Lower lobe of right lung (tissue), 2 donors: ENCODE measurements at regions not wholly inside any gene's neighbourhood (a gene's known extent, or its start where the extent isn't known, plus 50 kb on each side); places are given as distances from the start of the nearest gene placed in this dataset.

ENCODE experiments used
- ATAC-seq, 2 donors: fragments of 200-7000 bp; cut with Tn5 transposase; one replicate each; pipeline ENCODE4 v1.9.1; 2020 to 2022; ENCODE audit warnings: mild to moderate bottlenecking in 2 of 2, moderate library complexity in 2 of 2
- DNase-seq: peaks from one replicate; pipeline ENCODE4 v3.0.0-alpha.2; 2020
- H3K27ac ChIP-seq: fragments of 200-600 bp; one replicate; pipeline ENCODE4 v1.8.0; 2022
- H3K27me3 ChIP-seq: fragments of 200-600 bp; one replicate; pipeline ENCODE4 v1.8.0; 2022; ENCODE audit warnings: low read depth
- H3K36me3 ChIP-seq: fragments of 200-600 bp; one replicate; pipeline ENCODE4 v1.8.0; 2022; ENCODE audit warnings: mild to moderate bottlenecking
- H3K4me1 ChIP-seq: fragments of 200-600 bp; one replicate; pipeline ENCODE4 v1.8.0; 2022
- H3K4me3 ChIP-seq: fragments of 200-600 bp; one replicate; pipeline ENCODE4 v1.8.0; 2022; ENCODE audit warnings: mild to moderate bottlenecking
- H3K9me3 ChIP-seq: fragments of 200-600 bp; one replicate; pipeline ENCODE4 v1.8.0; 2022
- CTCF ChIP-seq: fragments of 200-600 bp; IDR thresholded peaks from one replicate; pipeline ENCODE4 v1.8.0; 2022; ENCODE audit warnings: antibody characterized with exemption, mild to moderate bottlenecking
- intact Hi-C: fragments of 100-400 bp; cut with DNase I; formaldehyde crosslinking; loops from one replicate; pipeline ENCODE4 v1.11.0; 2022
- donor health status: DM: no; HTN: yes; CAD: no; lungs with severe emphysema.

- intact Hi-C loops, result no loop called here
- H3K27ac ChIP-seq, result no peak overlapping the region
Observed at GRCh38 chr2:34005901-34006300, 406.8 kb upstream of the FAM98A start.

GRCh38 chr2:34004936-34005335 is 405.8 kb upstream of the FAM98A start:
- no peak for ATAC-seq
- TF ChIP-seq CTCF, result no peak
- intact Hi-C loops, result no loop called here
- H3K27me3 ChIP-seq, result no peaks in the 10 kb centered on the region
- no peak for DNase-seq
- no peaks in the 10 kb centered on the region for H3K36me3 ChIP-seq
- H3K4me1 ChIP-seq, result no peaks in the 10 kb centered on the region
- H3K9me3 ChIP-seq, result no peaks in the 10 kb centered on the region
- no peak overlapping the region for H3K27ac ChIP-seq
- H3K4me3 ChIP-seq, result no peak overlapping the region

More at GRCh38 chr2:34005901-34006300, 406.8 kb upstream of the FAM98A start:
- no peak for TF ChIP-seq CTCF
- Histone ChIP-seq H3K9me3 (no peaks in the 10 kb centered on the region), H3K4me1 (no peaks in the 10 kb centered on the region), H3K27me3 (no peaks in the 10 kb centered on the region), H3K4me3 (no peak overlapping the region), H3K36me3 (no peaks in the 10 kb centered on the region)
- no peak for DNase-seq
- no peak for ATAC-seq

- ATAC-seq (no peak), DNase-seq (no peak)
- no peaks in the 10 kb centered on the region for H3K4me1 ChIP-seq
- TF ChIP-seq CTCF, result no peak
- no peak overlapping the region for H3K4me3 ChIP-seq
- no peaks in the 10 kb centered on the region for H3K27me3 ChIP-seq
- no peaks in the 10 kb centered on the region for H3K36me3 ChIP-seq
- no peaks in the 10 kb centered on the region for H3K9me3 ChIP-seq
- intact Hi-C loops, result no loop called here
- no peak overlapping the region for H3K27ac ChIP-seq
Observed at GRCh38 chr2:34003795-34004194, 404.7 kb upstream of the FAM98A start.

DNA sequence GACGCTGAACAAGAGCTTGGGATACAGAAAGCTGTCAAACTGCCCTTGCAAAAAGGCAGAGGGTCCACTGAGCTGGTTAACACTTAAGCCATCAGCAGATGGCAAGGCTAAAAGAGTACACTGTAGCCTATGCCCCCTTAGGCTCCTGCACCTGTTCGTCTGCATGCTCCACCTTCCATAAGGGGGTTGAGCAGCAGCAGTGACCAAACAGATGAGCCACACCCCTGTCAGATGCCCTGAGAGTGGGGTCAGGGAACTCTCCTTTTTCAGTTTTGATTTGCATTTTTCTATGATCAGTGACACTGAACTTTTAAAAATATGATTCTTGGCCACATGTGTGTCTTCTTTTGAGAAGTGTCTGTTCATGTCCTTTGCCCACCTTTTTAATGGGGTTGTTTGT is 402.5 kb upstream of the FAM98A start:
- ATAC-seq (no peak), DNase-seq (no peak)
- Histone ChIP-seq H3K27me3 (no peaks in the 10 kb centered on the region), H3K27ac (no peak overlapping the region), H3K36me3 (no peaks in the 10 kb centered on the region), H3K4me1 (no peaks in the 10 kb centered on the region), H3K9me3 (peaks cover 13% of the 10 kb centered on the region), H3K4me3 (no peak overlapping the region)
- intact Hi-C loops, result no loop called here
- no peak for TF ChIP-seq CTCF

GRCh38 chr2:33984131-33984530 is 385.0 kb upstream of the FAM98A start:
- Histone ChIP-seq H3K36me3 (no peaks in the 10 kb centered on the region), H3K4me3 (no peak overlapping the region), H3K9me3 (no peaks in the 10 kb centered on the region), H3K27me3 (no peaks in the 10 kb centered on the region), H3K27ac (no peak overlapping the region), H3K4me1 (no peaks in the 10 kb centered on the region)
- ATAC-seq, result no peak
- no peak for DNase-seq
- no peak for TF ChIP-seq CTCF
- intact Hi-C loops, result no loop called here

GRCh38 chr2:33978471-33978870 is 379.4 kb upstream of the FAM98A start:
- TF ChIP-seq CTCF, result no peak
- Histone ChIP-seq H3K36me3 (no peaks in the 10 kb centered on the region), H3K27me3 (no peaks in the 10 kb centered on the region), H3K27ac (no peak overlapping the region), H3K4me3 (no peak overlapping the region), H3K4me1 (no peaks in the 10 kb centered on the region), H3K9me3 (no peaks in the 10 kb centered on the region)
- DNase-seq, result no peak
- intact Hi-C loops, result no loop called here
- no peak for ATAC-seq
